Testis (tissue), 2 donors: ENCODE measurements at regions not wholly inside any gene's neighbourhood (a gene's known extent, or its start where the extent isn't known, plus 50 kb on each side); places are given as distances from the start of the nearest gene placed in this dataset.

Experiments used
- DNase-seq: peaks from one replicate; pipeline ENCODE4 v3.0.0-alpha.2; 2019
- H3K27ac ChIP-seq, 2 donors: fragments of 200-600 bp; sonication (generic); one replicate each; pipeline ENCODE4 v1.5.1; 2019
- H3K27me3 ChIP-seq: fragments of 200-600 bp; sonication (generic); one replicate; pipeline ENCODE4 v1.5.1; 2019
- H3K36me3 ChIP-seq: fragments of 200-600 bp; sonication (generic); one replicate; pipeline ENCODE4 v1.5.1; 2017; ENCODE audit warnings: low read depth; ENCODE audit errors: missing control alignments
- H3K4me1 ChIP-seq: fragments of 200-600 bp; sonication (generic); one replicate; pipeline ENCODE4 v1.5.1; 2019
- H3K4me3 ChIP-seq, 2 donors: fragments of 200-600 bp; sonication (generic); one replicate each; pipeline ENCODE4 v1.5.1; 2017 to 2019
- H3K9me3 ChIP-seq: fragments of 200-600 bp; sonication (generic); one replicate; pipeline ENCODE4 v1.5.1; 2017
- CTCF ChIP-seq, 3 experiments: fragments of 450-650 bp in 2 of 3; fragments of 200-600 bp in 1 of 3; sonication (generic) in 1 of 3; IDR thresholded peaks; one replicate each; pipeline ENCODE4 v1.5.1; 2016 to 2019; ENCODE audit warnings: antibody characterized with exemption in 3 of 3, mild to moderate bottlenecking in 2 of 3, moderate library complexity in 1 of 3
- POLR2A ChIP-seq: fragments of 450-650 bp; IDR thresholded peaks from one replicate; pipeline ENCODE4 v1.6.1; 2017; ENCODE audit warnings: antibody characterized with exemption, mild to moderate bottlenecking, moderate library complexity
- WGBS, 2 donors: methylation state at CpG; one replicate each; pipeline ENCODE4 v1.1.5; 2018; 5-methylcytosine and 5-hydroxymethylcytosine counted together
- intact Hi-C: fragments of 100-400 bp; cut with DNase I; formaldehyde crosslinking; loops from one replicate; pipeline ENCODE4 v1.15.1; 2023; ENCODE audit warnings: low total_unique reads

GRCh38 chrX:118228041-118228440, 111.4 kb upstream of the KLHL13 start:
- Histone ChIP-seq H3K9me3 (no peaks in the 10 kb centered on the region), H3K27me3 (no peaks in the 10 kb centered on the region), H3K27ac (no peak overlapping the region), H3K4me3 (no peak overlapping the region), H3K36me3 (no peaks in the 10 kb centered on the region), H3K4me1 (no peaks in the 10 kb centered on the region)
- intact Hi-C loops: no loop called here
- no peak for DNase-seq
- TF ChIP-seq POLR2A (no peak), CTCF (IDR thresholded peaks at IDR 0.05) (no peak)
- 51 to 55% methylated on average over 4 of the region's 4 CpGs for WGBS, 2 donors

GRCh38 chrX:118228456-118228855, 111.8 kb upstream of the KLHL13 start:
- WGBS, 2 donors: 69 to 71% methylated on average over 1 of the region's 1 CpG
- intact Hi-C loops: no loop called here
- no peak overlapping the region for H3K27ac ChIP-seq
- DNase-seq: no peak
- H3K9me3 ChIP-seq: no peaks in the 10 kb centered on the region
- no peak overlapping the region for H3K4me3 ChIP-seq
- H3K36me3 ChIP-seq: no peaks in the 10 kb centered on the region
- no peaks in the 10 kb centered on the region for H3K4me1 ChIP-seq
- no peak for TF ChIP-seq CTCF (IDR thresholded peaks at IDR 0.05)
- TF ChIP-seq POLR2A: no peak
- H3K27me3 ChIP-seq: no peaks in the 10 kb centered on the region

GRCh38 chrX:118231464-118231863, 114.4 kb upstream of the WDR44 start:
- DNase-seq: no peak
- Histone ChIP-seq H3K4me3 (no peak overlapping the region), H3K4me1 (no peaks in the 10 kb centered on the region), H3K27me3 (no peaks in the 10 kb centered on the region), H3K36me3 (no peaks in the 10 kb centered on the region), H3K27ac (no peak overlapping the region), H3K9me3 (no peaks in the 10 kb centered on the region)
- intact Hi-C loops: no loop called here
- TF ChIP-seq CTCF (IDR thresholded peaks at IDR 0.05) (no peak), POLR2A (no peak)

GRCh38 chrX:118239178-118239870, 106.6 kb upstream of the WDR44 start:
- intact Hi-C loops: no loop called here
- no peaks in the 10 kb centered on the region for H3K4me1 ChIP-seq
- peak; percentile 15 for DNase-seq
- H3K36me3 ChIP-seq: no peaks in the 10 kb centered on the region
- no peak overlapping the region for H3K27ac ChIP-seq
- WGBS, 2 donors: 47 to 49% methylated on average over 2 of the region's 2 CpGs
- no peaks in the 10 kb centered on the region for H3K9me3 ChIP-seq
- H3K27me3 ChIP-seq: no peaks in the 10 kb centered on the region
- no peak overlapping the region for H3K4me3 ChIP-seq
- TF ChIP-seq CTCF (IDR thresholded peaks at IDR 0.05): no peak
- no peak for TF ChIP-seq POLR2A
